NCI-H460 (cell line): ENCODE measurements at regions not wholly inside any gene's neighbourhood (a gene's known extent, or its start where the extent isn't known, plus 50 kb on each side); places are given as distances from the start of the nearest gene placed in this dataset.
"Not testable (repeated sequence)": the region's sequence is repeated elsewhere in the genome, so short reads cannot be mapped to it uniquely, and the experiment has no call there.

Experiments used
- DNase-seq: peaks from one replicate; pipeline ENCODE4 v3.0.0-alpha.2; 2016; ENCODE audit warnings: low read depth; ENCODE audit errors: extremely low read depth

DNA sequence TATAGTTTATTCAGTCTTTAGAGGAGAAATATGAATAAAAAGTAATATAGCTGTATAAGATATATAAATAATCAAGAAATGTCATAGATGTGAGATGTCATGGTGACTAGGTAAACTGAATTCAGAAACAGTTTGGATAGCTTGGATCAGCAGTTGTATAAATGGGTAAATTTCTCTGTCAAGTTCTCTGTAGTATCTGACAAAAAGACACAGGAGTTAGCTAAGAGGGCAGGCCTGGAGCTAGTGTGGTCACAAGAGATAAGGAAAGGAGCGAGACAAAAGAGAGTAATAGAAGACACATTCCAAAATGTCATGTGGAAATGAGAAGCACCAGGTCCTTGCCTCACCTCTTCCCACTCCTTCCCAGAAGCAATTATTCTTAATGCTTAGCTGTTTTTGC lies 349.0 kb downstream of the LMO7 start:
- no peak for DNase-seq

DNA sequence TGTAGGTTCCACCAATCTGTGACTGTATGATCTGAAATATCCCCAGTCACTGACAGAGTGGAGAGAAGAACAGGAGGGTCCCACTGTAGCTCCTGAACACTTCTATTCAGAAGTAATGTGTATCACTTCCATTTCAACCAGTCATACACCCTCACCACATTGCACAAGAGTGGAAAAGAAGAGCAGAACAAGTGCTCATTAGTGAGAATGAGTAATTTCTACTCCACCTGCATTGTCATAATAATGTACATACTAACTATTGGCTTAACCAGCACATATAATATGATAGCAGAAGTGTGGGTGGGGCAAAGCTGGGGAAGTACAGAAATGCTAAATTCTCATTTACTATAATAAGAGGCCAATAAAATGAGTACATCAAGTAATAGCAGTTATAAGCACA lies 342.7 kb downstream of the LMO7 start:
- no peak for DNase-seq

DNA sequence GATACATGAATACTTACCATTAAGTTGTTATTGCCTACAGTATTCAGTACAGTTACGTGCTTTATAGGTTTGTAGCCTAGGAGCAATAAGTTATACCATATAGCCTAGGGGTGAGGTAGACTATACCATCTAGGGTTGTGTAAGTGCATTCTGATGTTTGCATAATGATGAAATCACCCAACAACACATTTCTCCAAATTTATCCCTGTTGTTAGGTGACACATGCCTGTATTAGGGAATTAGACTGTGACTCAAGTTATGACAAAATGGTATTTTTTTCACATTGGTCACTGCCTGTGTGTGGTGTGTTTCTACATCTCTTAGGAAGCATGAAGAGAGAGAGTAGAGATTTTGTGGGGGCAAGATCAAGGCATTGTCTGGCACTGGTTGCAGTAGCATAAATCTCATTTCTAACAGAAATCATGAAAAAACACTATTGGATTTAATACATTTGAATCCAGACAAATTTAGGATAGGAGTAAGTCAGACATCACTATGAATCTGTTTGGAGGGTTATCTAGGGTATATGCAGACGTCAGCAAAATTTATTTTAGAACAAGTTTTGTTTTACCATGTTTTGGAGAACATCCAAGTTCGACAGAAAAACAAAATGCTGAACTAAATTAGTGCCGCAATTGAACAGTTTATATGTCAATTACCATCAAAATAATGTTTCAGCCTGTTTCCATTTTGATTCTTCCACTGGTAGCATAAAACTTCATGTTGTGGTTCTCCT lies 332.1 kb downstream of the LMO7 start:
- DNase-seq, result no peak

DNA sequence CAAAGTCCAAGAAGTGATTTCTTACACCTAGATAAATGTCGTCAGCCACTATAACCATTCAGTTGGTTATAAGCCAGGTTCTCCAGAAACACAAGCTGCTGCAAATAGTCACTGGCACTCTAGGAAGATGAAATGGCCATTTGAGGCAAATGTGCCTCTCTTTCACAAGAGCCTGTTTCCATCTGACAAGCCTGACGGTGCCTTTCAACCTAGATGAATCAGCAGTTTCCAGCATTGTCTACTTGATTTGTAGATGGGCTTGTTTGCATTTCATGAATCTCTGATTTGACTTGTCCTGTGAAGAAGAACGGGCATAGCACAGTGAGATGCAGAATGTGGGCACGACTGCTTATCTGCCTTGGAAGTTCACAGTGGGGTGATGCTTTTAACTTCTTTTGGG lies 327.2 kb downstream of the LMO7 start:
- DNase-seq, result no peak

DNA sequence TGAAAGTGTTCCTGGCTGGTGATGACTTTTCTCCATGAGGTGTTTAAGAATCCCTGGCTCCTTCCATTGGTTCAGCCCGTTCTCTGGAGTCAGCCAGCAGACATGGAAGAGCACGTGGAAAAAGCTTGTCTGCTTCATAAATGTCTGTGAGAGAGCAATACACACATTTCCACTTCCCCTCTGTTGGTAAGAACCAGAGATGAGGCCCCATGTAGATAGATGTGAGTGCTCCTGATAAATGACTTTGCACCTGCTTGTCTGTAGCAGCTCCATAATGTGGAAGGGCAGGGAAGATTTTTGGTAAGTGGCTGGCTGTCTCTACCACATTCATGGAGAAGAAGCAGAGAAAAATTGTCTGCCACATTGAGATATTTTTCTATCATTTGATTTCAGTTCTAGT lies 325.8 kb downstream of the LMO7 start:
- no peak for DNase-seq

DNA sequence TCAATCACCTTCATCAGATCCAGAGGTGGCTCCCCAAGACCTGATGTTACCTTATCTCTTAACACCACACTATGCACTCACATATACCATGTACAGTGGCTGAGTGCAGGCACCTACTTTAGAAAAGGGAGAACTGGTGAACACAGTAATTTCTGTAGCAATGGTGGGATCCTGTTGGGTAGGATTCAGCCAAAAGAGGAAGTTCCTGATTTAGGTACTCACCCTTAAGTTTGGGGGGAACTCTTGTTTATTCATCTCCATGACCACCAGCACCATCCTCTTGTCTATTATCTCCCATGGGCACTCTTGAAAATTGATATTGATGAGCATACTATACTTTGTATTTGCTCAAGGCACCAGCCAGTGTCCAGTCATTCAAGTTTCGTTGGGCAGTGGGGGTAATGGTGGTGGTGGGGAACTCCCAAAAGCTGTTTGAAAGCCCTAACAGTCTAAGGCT lies 324.4 kb downstream of the LMO7 start:
- no peak for DNase-seq

DNA sequence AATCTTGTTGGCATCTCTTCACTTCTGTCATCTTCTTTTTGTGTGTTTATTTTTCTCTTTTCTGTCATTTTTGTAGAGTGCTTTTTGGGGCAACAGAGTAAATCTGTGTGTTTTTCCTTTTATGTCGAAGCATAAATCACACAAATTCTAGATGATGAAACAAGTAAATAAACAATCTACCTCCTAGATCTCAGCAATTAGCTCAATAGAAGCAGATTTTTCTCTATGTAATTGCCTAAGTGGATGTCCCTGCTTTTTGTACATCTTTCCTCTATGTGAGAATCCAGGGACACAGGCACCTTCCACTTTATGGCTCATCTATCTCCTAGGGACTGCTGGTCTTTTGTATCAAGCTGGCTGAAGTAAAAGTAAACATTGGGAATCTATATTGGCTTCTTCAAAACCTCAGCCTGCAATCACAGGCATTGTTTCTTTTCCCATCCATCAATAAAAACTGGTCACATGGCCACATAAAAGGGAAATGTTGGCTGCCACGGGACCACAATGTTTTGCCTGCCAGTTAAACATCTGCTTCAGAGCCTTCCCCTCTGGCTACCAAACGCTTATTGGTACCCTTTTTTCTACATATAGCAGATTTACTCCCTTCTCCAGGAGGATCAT lies 323.8 kb downstream of the LMO7 start:
- no peak for DNase-seq

DNA sequence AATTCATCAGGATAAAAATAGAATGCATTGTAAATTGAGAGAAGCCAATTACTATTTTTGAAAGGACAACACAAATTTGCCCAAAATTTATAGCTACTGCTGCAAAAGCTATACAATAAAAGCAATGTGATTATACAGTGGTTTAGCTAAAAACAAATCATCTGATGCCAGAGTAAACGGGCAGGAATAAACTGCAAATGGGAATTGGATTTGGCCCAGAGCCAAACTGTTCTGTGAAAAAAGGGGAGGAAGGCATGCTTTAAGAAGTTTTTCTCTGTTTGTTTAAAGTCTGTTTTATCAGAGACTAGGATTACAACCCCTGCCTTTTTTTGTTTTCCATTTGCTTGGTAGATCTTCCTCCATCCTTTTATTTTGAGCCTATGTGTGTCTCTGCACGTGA lies 317.5 kb downstream of the LMO7 start:
- not testable (repeated sequence) for DNase-seq

DNA sequence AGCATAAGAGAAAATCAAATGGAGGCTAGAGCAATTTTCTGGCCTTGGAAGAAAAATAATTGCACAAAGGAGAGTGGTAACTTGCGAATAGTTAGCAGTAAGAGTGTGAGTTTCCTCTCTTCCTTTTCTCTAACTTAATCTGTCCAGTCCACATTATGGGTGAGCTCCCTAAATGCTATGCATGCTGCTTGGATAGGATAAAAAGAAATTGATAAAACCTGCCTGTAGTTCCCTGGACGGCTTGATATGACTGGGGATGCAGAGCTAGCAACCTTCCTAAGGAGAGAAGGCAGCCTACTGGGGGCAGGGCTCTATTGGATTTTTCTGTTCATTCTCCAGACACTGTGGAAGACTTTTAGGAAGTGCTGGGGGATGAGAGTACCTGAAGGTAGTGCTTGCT lies 311.3 kb downstream of the LMO7 start:
- DNase-seq, result no peak

DNA sequence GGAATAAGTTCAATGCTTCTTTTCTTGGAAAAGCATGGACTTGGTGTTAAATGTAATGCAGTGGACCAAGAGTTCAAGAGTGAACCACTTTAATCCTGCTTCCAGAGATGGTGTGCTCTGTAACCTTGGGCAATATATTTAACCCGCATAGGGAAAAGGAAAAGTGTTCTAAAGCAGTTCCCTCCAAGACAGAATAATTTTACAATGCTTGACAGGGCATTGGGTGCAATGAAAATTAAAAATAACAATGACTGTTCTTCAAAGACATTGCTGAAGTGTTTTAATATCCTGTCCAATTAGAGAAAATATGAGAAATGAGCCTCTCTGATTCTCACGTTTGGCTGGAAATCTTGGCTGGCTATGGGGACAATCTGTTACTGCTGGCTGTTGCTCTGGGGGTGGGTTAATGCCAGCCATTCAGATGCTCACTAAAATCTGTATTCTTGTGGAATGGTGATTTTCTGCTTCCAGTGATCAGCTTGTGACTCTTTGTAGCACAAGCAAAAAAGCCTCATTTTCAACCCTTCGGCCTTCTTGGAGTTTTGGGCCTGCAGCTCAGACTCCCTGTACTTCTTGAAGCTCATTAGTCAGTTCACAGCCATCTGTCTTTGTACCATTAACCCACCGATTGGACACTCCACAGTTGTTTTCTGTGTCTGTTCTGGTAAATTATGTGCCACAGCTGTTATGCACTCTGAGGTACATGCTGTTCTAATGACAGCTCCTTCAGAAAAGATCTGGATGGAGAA lies 310.6 kb downstream of the LMO7 start:
- no peak for DNase-seq

DNA sequence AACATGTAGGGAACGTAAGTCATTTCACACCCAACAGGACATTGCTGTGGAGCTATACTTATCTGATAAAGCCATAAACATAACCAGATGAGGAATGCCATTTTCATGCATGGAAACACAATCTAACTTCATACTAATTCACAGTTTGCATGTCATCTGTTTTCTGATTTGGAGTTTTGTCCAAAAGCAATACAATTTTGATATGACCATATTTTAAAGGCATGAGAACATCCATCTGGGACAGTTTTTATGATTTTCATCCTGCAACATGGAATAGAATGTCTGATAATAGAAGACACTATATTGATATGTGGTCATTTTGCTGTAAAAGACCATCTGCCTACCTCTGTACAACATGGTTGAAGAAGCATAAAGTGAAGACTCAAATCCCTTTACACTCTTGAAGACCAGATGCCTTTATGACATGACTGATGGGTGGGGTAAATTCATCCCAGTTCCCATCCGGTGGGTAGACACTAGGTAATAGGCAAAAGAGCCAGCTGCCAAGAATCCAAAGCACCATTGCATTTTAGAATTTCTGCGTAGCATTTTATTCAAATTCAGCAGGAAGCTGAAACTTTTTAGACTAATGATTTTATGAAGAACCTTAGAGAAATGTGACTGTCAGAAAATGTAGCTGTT lies 309.8 kb downstream of the LMO7 start:
- no peak for DNase-seq

DNA sequence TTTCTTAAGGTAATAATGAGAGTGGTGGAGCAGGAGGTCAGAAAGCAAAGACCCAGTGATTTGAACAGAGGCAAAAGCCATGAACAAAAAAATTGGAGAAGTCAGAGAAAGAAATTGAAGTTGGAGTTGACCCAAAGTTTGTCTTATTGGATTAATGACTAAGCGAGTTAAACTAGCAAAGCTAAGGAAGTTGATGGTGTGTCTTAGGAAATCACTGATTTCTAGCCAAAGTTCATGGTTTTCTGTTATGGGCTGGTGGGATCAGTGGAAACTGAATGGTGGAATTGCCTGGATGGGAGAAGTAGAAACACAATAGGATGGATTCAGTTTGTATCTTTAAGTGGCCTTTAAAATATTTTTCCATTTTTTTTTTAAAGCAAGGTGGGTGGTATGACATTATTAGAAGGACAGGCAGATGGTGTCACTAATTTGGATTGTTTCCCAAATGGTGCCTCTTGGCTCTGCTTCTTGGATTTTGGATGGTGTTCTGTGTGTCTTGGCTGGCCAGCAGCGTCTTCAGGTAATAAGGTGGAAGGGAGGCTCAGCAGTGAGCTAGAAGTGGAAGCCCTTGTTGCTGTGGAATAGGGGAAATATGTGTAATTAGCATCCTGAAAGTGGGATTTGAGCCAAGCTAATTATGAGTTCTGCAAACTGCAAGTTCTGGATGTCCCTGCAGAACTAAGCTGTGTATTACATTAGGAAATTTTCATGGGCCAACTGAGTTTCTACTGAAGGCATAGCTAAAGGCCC lies 302.9 kb downstream of the LMO7 start:
- no peak for DNase-seq

DNA sequence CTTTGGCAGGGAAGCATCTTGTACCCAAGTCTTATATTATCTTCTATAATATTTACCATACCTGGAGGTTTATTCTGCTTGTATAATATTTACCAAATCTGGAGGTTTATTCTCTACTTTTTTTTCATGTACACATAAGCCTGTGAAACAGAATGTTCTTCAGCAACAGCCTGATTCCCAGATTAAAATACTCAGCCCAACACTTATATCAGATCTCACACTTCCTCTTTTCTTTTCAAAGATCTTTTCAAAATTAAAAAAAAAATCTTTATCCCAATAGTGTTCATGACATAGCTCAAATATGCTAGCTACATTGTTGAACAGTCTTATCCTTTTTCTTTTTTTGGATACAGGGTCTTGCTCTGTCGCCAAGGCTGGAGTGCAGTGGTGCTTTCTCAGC lies 300.7 kb downstream of the LMO7 start:
- DNase-seq, result no peak

DNA sequence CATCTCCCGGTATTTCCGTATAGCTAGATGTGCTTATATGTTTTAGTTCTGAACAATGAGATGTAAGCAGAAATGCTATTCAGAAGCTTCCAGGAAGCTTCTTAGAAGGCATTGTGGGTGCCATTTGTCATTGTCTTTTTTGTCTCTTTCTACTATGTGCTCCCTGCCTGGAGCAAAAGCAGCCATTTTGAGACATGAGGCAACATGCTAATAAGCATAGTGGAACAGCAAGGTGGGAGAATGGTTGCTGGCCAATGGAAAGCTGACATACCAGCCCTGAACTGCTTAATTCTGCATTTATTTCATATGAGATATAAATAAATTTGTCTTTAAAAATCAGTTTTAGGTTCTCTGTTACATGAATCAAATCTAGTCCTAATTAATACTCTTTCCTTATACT lies 299.7 kb downstream of the LMO7 start:
- no peak for DNase-seq

DNA sequence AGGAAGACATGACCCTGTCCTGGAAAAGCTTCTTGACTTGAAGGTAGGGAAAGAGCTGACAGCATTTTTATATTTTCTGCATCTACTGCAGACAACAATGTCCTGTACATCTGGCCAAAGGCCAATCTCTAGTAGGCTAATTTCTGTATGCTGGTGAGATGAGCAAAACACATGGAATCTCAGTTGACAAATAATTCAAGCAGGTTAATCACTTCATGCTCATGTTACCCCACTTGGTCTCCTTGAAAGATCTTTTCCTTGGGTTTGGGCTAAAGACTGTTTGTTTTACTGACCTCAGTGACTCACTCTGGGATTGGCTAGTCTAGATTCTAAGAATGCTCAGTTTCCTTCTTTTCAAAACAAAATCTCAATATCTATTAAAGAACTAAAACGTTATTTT lies 298.8 kb downstream of the LMO7 start:
- DNase-seq, result no peak

DNA sequence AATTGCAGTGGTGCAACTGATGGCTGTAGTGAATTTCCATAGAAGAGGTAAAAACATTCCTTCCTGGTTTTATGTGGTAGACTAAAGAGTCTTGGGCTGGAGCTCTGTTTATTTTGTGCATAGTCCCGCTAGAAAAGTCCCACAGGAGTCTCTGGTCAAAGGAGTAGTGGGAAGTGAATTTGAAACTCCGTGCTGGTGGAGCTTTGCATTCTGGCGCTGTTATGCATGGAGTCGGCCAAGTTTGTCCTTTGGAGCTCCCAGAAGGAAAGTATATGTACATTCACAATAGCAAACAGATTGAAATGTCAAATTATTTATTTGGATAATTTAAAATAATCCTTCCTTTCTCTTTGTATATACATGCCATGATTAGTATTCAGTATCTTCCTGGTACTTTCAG lies 296.5 kb downstream of the LMO7 start:
- no peak for DNase-seq

DNA sequence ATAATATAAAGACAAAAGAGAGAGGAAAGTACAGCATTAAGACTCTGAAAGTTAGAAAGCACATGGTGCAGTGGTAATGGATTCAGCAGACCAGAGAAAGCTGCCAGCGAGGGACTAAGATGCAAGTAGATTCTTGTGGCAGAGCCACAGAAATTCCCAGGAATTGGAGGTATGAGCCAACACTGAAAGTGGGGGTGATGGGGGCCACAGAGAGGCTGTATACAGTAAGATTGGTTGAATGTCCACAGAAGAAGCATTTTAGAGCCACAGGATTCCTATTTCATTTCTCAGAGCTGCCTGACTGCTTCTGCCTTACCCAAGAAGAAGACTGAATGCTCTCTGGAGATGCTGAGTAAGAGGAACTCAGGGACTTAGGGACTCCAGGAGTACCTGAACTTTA lies 295.0 kb downstream of the LMO7 start:
- DNase-seq, result no peak

DNA sequence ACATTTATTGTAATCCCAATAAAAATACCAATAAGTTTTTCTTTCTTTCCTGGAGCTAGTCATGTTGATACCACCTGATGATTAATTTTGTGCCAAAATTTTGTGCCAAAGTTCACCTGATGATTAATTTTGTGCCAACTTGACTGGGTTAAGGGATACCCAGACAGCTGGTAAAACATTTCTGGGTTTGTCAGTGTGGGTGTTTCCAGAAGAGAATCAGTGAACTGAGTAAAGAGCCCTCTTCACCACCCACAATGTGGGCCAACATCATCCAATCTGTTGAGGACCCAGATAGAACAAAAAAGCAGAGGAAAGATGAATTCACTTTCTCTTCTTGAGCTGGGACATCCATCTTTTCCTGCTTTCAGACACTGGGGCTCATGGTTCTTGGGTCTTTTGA lies 292.9 kb downstream of the LMO7 start:
- DNase-seq, result no peak

DNA sequence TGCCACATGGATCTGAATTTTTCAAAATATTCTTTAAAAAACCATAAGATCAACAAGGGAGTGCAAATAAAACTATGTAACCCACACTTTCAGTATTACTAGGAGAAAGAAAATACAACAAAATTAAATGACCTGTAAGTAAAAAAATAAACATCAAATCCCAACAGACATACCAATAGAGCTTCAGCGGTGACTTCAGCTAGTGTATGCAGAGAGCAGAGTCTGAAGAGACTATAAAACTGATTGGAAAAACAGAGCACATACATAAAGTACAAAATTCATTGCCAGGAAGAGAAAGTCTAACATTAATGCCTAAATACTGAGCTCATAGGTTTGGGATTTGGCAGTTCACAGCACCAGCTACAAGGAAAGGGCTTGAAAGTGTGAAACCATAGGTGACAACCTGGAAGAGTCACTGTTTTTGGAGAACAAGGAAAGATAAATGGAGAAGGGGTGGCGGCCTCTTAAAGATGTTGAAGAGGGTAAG lies 291.1 kb downstream of the LMO7 start:
- DNase-seq, result no peak

DNA sequence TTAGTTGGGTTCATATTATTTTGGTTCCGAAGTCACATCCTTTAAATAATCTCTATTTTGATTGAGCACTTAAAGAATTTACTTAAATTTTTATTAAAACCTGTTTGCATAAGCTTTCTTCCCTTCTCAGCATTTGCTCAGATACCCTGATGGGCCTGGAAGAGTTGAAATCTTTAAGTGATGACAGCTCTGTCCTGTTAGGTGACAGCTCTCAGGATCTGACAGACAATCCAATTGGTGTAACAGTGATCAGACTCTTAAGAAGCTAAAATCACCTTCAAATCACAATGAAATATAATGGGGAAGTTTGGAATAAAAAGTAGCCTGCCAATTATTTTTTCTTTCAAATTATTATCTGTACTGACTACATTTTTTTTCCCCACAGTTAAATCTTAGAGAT lies 284.4 kb downstream of the LMO7 start:
- no peak for DNase-seq
